ENCODE measurements at regions not wholly inside any gene's neighbourhood (a gene's known extent, or its start where the extent isn't known, plus 50 kb on each side); places are given as distances from the start of the nearest gene placed in this dataset.

DNA sequence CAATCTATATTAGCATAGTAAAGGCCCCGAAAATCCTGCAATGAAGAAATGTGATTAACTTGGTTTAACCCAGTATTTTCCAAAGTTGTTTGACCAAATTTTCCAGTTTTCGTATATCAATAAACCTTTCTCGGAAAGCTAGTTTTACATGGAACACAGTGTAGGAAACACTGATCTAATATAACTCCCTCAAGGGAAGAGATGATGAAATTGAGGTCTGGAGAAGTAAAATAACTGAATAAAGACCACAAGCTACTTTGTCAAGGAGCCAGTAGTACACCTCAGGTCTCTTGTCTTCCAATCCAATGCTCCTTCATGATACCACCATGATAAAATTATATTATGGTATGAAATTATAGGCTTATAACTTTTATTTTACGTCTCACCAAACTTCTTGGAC is 118.1 kb upstream of the TARS1 start:
- Mint-ChIP-seq H3K27me3 (ENCODE audit: low read depth) (no peaks in the 10 kb centered on the region), H3K9me3 (no peaks in the 10 kb centered on the region), H3K27ac (no peak overlapping the region), H3K4me3 (no peak overlapping the region), H3K36me3 (ENCODE audit: low read depth) (no peaks in the 10 kb centered on the region), H3K4me1 (peaks cover 6% of the 10 kb centered on the region)
- TF ChIP-seq, protein P1, sequence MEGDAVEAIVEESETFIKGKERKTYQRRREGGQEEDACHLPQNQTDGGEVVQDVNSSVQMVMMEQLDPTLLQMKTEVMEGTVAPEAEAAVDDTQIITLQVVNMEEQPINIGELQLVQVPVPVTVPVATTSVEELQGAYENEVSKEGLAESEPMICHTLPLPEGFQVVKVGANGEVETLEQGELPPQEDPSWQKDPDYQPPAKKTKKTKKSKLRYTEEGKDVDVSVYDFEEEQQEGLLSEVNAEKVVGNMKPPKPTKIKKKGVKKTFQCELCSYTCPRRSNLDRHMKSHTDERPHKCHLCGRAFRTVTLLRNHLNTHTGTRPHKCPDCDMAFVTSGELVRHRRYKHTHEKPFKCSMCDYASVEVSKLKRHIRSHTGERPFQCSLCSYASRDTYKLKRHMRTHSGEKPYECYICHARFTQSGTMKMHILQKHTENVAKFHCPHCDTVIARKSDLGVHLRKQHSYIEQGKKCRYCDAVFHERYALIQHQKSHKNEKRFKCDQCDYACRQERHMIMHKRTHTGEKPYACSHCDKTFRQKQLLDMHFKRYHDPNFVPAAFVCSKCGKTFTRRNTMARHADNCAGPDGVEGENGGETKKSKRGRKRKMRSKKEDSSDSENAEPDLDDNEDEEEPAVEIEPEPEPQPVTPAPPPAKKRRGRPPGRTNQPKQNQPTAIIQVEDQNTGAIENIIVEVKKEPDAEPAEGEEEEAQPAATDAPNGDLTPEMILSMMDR (IDR thresholded peaks at IDR 0.05; ENCODE audit: unreplicated experiment in 3 of 3) = no peak

DNA sequence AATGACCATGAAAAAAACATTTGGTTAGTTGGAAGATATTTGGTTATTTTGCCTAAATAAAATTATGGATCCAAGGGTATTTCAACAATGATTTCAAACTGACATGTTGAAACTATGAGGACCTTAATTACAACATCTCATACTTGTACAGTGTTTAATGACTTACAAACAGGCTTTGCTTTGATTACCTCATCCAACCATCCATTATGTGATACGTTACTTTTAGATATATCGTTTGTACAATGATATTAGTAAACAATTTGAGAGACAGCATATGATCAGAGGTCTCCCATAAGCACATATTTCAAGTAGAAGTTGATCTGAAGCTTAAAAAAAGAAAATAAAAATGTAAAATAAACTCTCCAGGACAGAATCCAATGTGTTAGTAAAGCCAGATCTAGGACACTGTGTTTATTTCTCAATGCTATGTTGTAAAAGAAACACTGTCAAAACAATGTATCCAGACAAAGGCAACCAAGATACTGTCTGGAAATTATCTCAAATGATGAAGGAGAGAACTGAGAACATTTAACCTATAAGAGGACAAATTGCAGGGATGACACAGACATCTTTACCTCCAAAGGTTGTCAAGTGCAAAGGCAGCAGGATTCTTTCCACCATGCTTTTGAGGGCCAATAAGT is 116.0 kb upstream of the TARS1 start:
- TF ChIP-seq, protein P1 (IDR thresholded peaks at IDR 0.05; ENCODE audit: unreplicated experiment in 3 of 3) = no peak
- H3K27ac Mint-ChIP-seq = peak overlapping the region in 1 of 3 experiments; percentile 27
- H3K9me3 Mint-ChIP-seq = no peaks in the 10 kb centered on the region
- H3K36me3 Mint-ChIP-seq (ENCODE audit: low read depth) = no peaks in the 10 kb centered on the region
- no peak overlapping the region for H3K4me3 Mint-ChIP-seq
- H3K4me1 Mint-ChIP-seq = peaks cover 13% of the 10 kb centered on the region
- H3K27me3 Mint-ChIP-seq (ENCODE audit: low read depth) = no peaks in the 10 kb centered on the region

DNA sequence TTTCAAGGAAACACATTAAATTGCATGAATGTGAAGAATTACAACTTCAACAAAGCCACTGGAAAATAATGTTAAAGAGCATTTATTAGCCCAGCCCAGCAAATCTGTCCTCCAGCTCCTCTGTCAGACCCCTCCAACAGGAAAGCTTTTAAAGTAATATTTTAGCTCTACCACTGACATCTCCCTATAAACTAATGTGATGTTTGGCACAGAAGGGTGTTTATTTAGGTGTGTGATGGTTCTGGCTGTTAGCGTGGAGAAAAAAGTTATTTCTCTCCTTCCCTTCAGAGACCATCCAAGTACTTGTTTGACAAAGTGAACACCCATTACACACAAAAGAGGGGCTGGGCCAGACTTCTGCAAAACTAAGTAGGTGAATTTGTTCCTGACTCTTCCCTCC is 111.9 kb upstream of the TARS1 start:
- TF ChIP-seq, protein P1 (IDR thresholded peaks at IDR 0.05; ENCODE audit: unreplicated experiment in 3 of 3) = no peak
- Mint-ChIP-seq H3K4me1 (peaks cover 29% of the 10 kb centered on the region), H3K9me3 (no peaks in the 10 kb centered on the region), H3K27ac (peak overlapping the region; percentile 49 to 88 (median 82)), H3K27me3 (ENCODE audit: low read depth) (no peaks in the 10 kb centered on the region), H3K4me3 (no peak overlapping the region), H3K36me3 (ENCODE audit: low read depth) (no peaks in the 10 kb centered on the region)

DNA sequence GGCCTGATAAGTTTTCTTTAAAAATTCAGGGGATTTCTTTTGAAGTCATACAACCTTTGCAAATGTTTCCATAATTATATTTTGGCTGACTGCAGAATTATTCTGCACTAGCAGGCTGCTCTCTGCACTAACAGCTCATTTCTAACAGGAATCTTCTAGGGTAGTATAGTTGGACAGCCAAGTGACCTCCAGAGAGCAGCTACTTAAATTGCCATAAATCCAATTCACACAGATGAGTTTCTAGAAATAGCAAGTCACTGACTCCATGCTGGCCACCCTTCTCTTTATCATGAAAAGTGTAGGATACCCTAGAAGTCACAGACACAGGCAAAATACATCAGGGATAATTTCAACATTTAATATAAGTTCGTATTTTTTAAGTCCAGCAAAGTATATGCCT is 110.9 kb upstream of the TARS1 start:
- H3K27ac Mint-ChIP-seq = peak overlapping the region; percentile 35 to 81 (median 74)
- peaks cover 24% of the 10 kb centered on the region for H3K4me1 Mint-ChIP-seq
- TF ChIP-seq, protein P1 (IDR thresholded peaks at IDR 0.05; ENCODE audit: unreplicated experiment in 3 of 3) = no peak
- H3K27me3 Mint-ChIP-seq (ENCODE audit: low read depth) = no peaks in the 10 kb centered on the region
- H3K9me3 Mint-ChIP-seq = no peaks in the 10 kb centered on the region
- H3K4me3 Mint-ChIP-seq = no peak overlapping the region
- H3K36me3 Mint-ChIP-seq (ENCODE audit: low read depth) = no peaks in the 10 kb centered on the region

DNA sequence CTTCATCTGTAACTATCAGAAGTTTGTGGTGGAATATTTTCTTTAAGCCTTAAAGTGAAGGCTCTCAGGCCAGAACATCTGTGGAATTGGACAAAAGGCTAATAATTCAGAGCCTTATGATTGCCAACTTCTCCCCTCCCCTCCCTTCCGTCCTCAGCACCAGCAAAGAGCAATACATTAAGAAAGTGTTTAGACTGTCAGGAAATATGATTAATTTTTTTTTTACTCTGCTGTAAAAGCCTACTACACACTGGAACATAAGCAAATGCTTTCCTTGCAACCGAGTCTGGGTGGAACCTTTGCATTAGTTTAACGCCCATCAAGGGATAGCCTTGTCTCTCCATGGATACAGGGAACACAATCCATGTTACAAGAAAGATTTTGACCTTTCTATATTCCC is 110.3 kb upstream of the TARS1 start:
- H3K4me3 Mint-ChIP-seq = no peak overlapping the region
- peak overlapping the region; percentile 35 to 81 (median 74) for H3K27ac Mint-ChIP-seq
- no peaks in the 10 kb centered on the region for H3K36me3 Mint-ChIP-seq (ENCODE audit: low read depth)
- TF ChIP-seq, protein P1 (IDR thresholded peaks at IDR 0.05; ENCODE audit: unreplicated experiment in 3 of 3) = no peak
- H3K27me3 Mint-ChIP-seq (ENCODE audit: low read depth) = no peaks in the 10 kb centered on the region
- H3K4me1 Mint-ChIP-seq = peaks cover 24% of the 10 kb centered on the region
- H3K9me3 Mint-ChIP-seq = no peaks in the 10 kb centered on the region

DNA sequence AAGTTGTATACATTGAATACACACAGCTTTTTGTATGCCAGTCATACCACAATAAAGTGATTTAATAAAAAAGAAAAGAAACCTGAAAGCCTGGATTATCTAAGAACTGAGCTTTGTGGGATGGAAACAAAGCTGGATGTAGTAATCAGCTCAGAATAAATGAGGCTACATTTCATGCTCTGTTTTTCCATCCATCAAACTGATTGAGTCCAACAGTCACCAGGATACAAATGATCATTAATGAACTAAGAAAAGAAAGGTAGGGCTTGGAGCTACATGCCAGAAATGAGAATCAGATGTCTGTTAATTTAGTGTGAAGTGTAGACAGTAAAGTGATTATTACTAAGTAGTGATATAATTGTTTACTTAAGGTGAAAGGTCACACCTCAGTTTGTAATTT is 109.8 kb upstream of the TARS1 start:
- peak overlapping the region; percentile 35 to 81 (median 74) for H3K27ac Mint-ChIP-seq
- H3K4me1 Mint-ChIP-seq = peaks cover 24% of the 10 kb centered on the region
- no peaks in the 10 kb centered on the region for H3K36me3 Mint-ChIP-seq (ENCODE audit: low read depth)
- TF ChIP-seq, protein P1 (IDR thresholded peaks at IDR 0.05; ENCODE audit: unreplicated experiment in 3 of 3) = no peak
- H3K27me3 Mint-ChIP-seq (ENCODE audit: low read depth) = no peaks in the 10 kb centered on the region
- no peaks in the 10 kb centered on the region for H3K9me3 Mint-ChIP-seq
- no peak overlapping the region for H3K4me3 Mint-ChIP-seq

Data from nephron (organoid).